ENCODE measurements at regions not wholly inside any gene's neighbourhood (a gene's known extent, or its start where the extent isn't known, plus 50 kb on each side); places are given as distances from the start of the nearest gene placed in this dataset.

GRCh38 chr7:20503278-20503950, 112.1 kb upstream of the ABCB5 start:
- no peaks in the 10 kb centered on the region for H3K4me1 ChIP-seq
- H3K9me3 ChIP-seq (replicated peaks): peaks cover 33% of the 10 kb centered on the region
- intact Hi-C loops (cut with micrococcal nuclease): no loop called here
- H3K4me3 ChIP-seq: no peak overlapping the region
- H3K36me3 ChIP-seq: no peaks in the 10 kb centered on the region
- no peak for DNase-seq
- H3K27ac ChIP-seq (replicated peaks): no peak overlapping the region
- H3K27me3 ChIP-seq (ENCODE audit: low read depth): no peaks in the 10 kb centered on the region
- TF ChIP-seq CTCF (IDR thresholded peaks at IDR 0.05; ENCODE audit: borderline replicate concordance): no peak

GRCh38 chr7:20504060-20504459, 111.4 kb upstream of the ABCB5 start:
- Histone ChIP-seq H3K36me3 (no peaks in the 10 kb centered on the region), H3K4me3 (no peak overlapping the region), H3K4me1 (no peaks in the 10 kb centered on the region), H3K27ac (replicated peaks) (no peak overlapping the region), H3K9me3 (replicated peaks) (peaks cover 27% of the 10 kb centered on the region), H3K27me3 (ENCODE audit: low read depth) (no peaks in the 10 kb centered on the region)
- no peak for TF ChIP-seq CTCF (IDR thresholded peaks at IDR 0.05; ENCODE audit: borderline replicate concordance)
- no peak for DNase-seq
- intact Hi-C loops (cut with micrococcal nuclease): no loop called here

GRCh38 chr7:20506175-20506574, 109.3 kb upstream of the ABCB5 start:
- intact Hi-C loops (cut with micrococcal nuclease): no loop called here
- H3K27me3 ChIP-seq (ENCODE audit: low read depth): no peaks in the 10 kb centered on the region
- no peak overlapping the region for H3K4me3 ChIP-seq
- H3K9me3 ChIP-seq (replicated peaks): peaks cover 6% of the 10 kb centered on the region
- H3K27ac ChIP-seq (replicated peaks): no peak overlapping the region
- TF ChIP-seq CTCF (IDR thresholded peaks at IDR 0.05; ENCODE audit: borderline replicate concordance): no peak
- H3K4me1 ChIP-seq: no peaks in the 10 kb centered on the region
- no peaks in the 10 kb centered on the region for H3K36me3 ChIP-seq
- DNase-seq: no peak

- intact Hi-C loops (cut with micrococcal nuclease): no loop called here
- TF ChIP-seq CTCF (IDR thresholded peaks at IDR 0.05; ENCODE audit: borderline replicate concordance): no peak
- Histone ChIP-seq H3K27ac (replicated peaks) (no peak overlapping the region), H3K9me3 (replicated peaks) (no peaks in the 10 kb centered on the region), H3K36me3 (no peaks in the 10 kb centered on the region), H3K4me1 (no peaks in the 10 kb centered on the region), H3K27me3 (ENCODE audit: low read depth) (no peaks in the 10 kb centered on the region), H3K4me3 (no peak overlapping the region)
- no peak for DNase-seq
Observed at GRCh38 chr7:20507157-20507556, 108.3 kb upstream of the ABCB5 start.

GRCh38 chr7:20508109-20508508, 107.4 kb upstream of the ABCB5 start:
- intact Hi-C loops (cut with micrococcal nuclease): no loop called here
- no peak for DNase-seq
- H3K9me3 ChIP-seq (replicated peaks): no peaks in the 10 kb centered on the region
- H3K27ac ChIP-seq (replicated peaks): no peak overlapping the region
- no peaks in the 10 kb centered on the region for H3K36me3 ChIP-seq
- no peak overlapping the region for H3K4me3 ChIP-seq
- no peaks in the 10 kb centered on the region for H3K27me3 ChIP-seq (ENCODE audit: low read depth)
- no peak for TF ChIP-seq CTCF (IDR thresholded peaks at IDR 0.05; ENCODE audit: borderline replicate concordance)
- no peaks in the 10 kb centered on the region for H3K4me1 ChIP-seq

Data from left ventricle myocardium inferior (tissue), 1 donor.